ENCODE measurements at regions not wholly inside any gene's neighbourhood (a gene's known extent, or its start where the extent isn't known, plus 50 kb on each side); places are given as distances from the start of the nearest gene placed in this dataset.
"Not testable (repeated sequence)": the region's sequence is repeated elsewhere in the genome, so short reads cannot be mapped to it uniquely, and the experiment has no call there.

GRCh38 chr12:27164330-27165040 is 79.6 kb upstream of the STK38L start:
- H3K27ac ChIP-seq (ENCODE audit: low read depth in 1 of 2, low read length in 2 of 2): no peak overlapping the region
- CTCF ChIA-PET: no interaction called here
- H3K9me3 ChIP-seq (ENCODE audit: control insufficient read depth in 1 of 2, insufficient read depth in 1 of 2, low read length in 2 of 2): no peaks in the 10 kb centered on the region

GRCh38 chr12:27165958-27166357 is 78.1 kb upstream of the STK38L start:
- H3K27ac ChIP-seq (ENCODE audit: low read depth in 1 of 2, low read length in 2 of 2); H3K9me3 ChIP-seq (ENCODE audit: control insufficient read depth in 1 of 2, insufficient read depth in 1 of 2, low read length in 2 of 2); H3K4me1 Mint-ChIP-seq (ENCODE audit: low read depth); H3K27ac Mint-ChIP-seq; H3K4me3 ChIP-seq (ENCODE audit: low read length); ATAC-seq (ENCODE audit: poor library complexity); H3K4me3 Mint-ChIP-seq; H3K4me1 ChIP-seq (ENCODE audit: insufficient read depth, low read length); H3K36me3 Mint-ChIP-seq (ENCODE audit: low read depth); H3K27me3 ChIP-seq (ENCODE audit: control insufficient read depth in 1 of 2, insufficient read depth in 2 of 2, low read length in 2 of 2); H3K36me3 ChIP-seq (ENCODE audit: insufficient read depth, low read length); H3K27me3 Mint-ChIP-seq; CTCF ChIA-PET; DNase-seq; intact Hi-C loops (cut with DNase I, micrococcal nuclease); POLR2A ChIA-PET: not testable (repeated sequence)
- H3K9me3 Mint-ChIP-seq: peaks cover 13% of the 10 kb centered on the region

More at GRCh38 chr12:27164330-27165040, 79.6 kb upstream of the STK38L start:
- ATAC-seq (ENCODE audit: poor library complexity) (no peak), DNase-seq (no peak)
- POLR2A ChIA-PET: interaction anchor here (0.7 kb wide), 1 partner anchor 107 kb away, joined by 4 read pairs; no protein-coding TSS in a partner anchor
- no peak for TF ChIP-seq CTCF (IDR thresholded peaks at IDR 0.05)
- Mint-ChIP-seq H3K36me3 (ENCODE audit: low read depth) (peaks cover 5% of the 10 kb centered on the region), H3K27me3 (no peaks in the 10 kb centered on the region), H3K4me3 (no peak overlapping the region), H3K9me3 (peaks cover 3% of the 10 kb centered on the region), H3K27ac (no peak overlapping the region), H3K4me1 (ENCODE audit: low read depth) (no peaks in the 10 kb centered on the region)
- H3K4me1 ChIP-seq (ENCODE audit: insufficient read depth, low read length): no peaks in the 10 kb centered on the region
- H3K36me3 ChIP-seq (ENCODE audit: insufficient read depth, low read length): no peaks in the 10 kb centered on the region
- H3K4me3 ChIP-seq (ENCODE audit: low read length): no peak overlapping the region
- no peaks in the 10 kb centered on the region for H3K27me3 ChIP-seq (ENCODE audit: control insufficient read depth in 1 of 2, insufficient read depth in 2 of 2, low read length in 2 of 2)
- intact Hi-C loops (cut with DNase I, micrococcal nuclease): no loop called here

- peaks cover 13% of the 10 kb centered on the region for H3K9me3 Mint-ChIP-seq
- H3K27me3 Mint-ChIP-seq; DNase-seq; ATAC-seq (ENCODE audit: poor library complexity); H3K27me3 ChIP-seq (ENCODE audit: control insufficient read depth in 1 of 2, insufficient read depth in 2 of 2, low read length in 2 of 2); POLR2A ChIA-PET; H3K4me3 ChIP-seq (ENCODE audit: low read length); H3K4me3 Mint-ChIP-seq; H3K27ac ChIP-seq (ENCODE audit: low read depth in 1 of 2, low read length in 2 of 2); H3K4me1 ChIP-seq (ENCODE audit: insufficient read depth, low read length); H3K27ac Mint-ChIP-seq; H3K4me1 Mint-ChIP-seq (ENCODE audit: low read depth); H3K36me3 Mint-ChIP-seq (ENCODE audit: low read depth); CTCF ChIA-PET; intact Hi-C loops (cut with DNase I, micrococcal nuclease); H3K36me3 ChIP-seq (ENCODE audit: insufficient read depth, low read length): not testable (repeated sequence)
- H3K9me3 ChIP-seq (ENCODE audit: control insufficient read depth in 1 of 2, insufficient read depth in 1 of 2, low read length in 2 of 2): peaks cover 9 to 12% of the 10 kb centered on the region in 2 experiments
These were observed 72.6 kb upstream of the STK38L start for GRCh38 chr12:27171494-27171893.

GRCh38 chr12:27176765-27177164 is 67.3 kb upstream of the STK38L start:
- ATAC-seq (ENCODE audit: poor library complexity): no peak
- intact Hi-C loops (cut with DNase I, micrococcal nuclease): no loop called here
- no peak overlapping the region for H3K27ac ChIP-seq (ENCODE audit: low read depth in 1 of 2, low read length in 2 of 2)
- DNase-seq: peak in 2 of 14 experiments; percentile 13 to 40
- H3K4me1 Mint-ChIP-seq (ENCODE audit: low read depth): no peaks in the 10 kb centered on the region
- H3K9me3 ChIP-seq (ENCODE audit: control insufficient read depth in 1 of 2, insufficient read depth in 1 of 2, low read length in 2 of 2): peaks cover 0 to 4% of the 10 kb centered on the region in 2 experiments
- H3K27me3 Mint-ChIP-seq: no peaks in the 10 kb centered on the region
- no peak for TF ChIP-seq CTCF (IDR thresholded peaks at IDR 0.05)
- CTCF ChIA-PET: no interaction called here
- H3K27me3 ChIP-seq (ENCODE audit: control insufficient read depth in 1 of 2, insufficient read depth in 2 of 2, low read length in 2 of 2): no peaks in the 10 kb centered on the region
- POLR2A ChIA-PET: no interaction called here
- H3K36me3 ChIP-seq (ENCODE audit: insufficient read depth, low read length): no peaks in the 10 kb centered on the region
- no peaks in the 10 kb centered on the region for H3K36me3 Mint-ChIP-seq (ENCODE audit: low read depth)
- H3K4me3 ChIP-seq (ENCODE audit: low read length): no peak overlapping the region
- H3K4me3 Mint-ChIP-seq: no peak overlapping the region
- no peaks in the 10 kb centered on the region for H3K9me3 Mint-ChIP-seq
- no peak overlapping the region for H3K27ac Mint-ChIP-seq
- no peaks in the 10 kb centered on the region for H3K4me1 ChIP-seq (ENCODE audit: insufficient read depth, low read length)
